ENCODE measurements at regions not wholly inside any gene's neighbourhood (a gene's known extent, or its start where the extent isn't known, plus 50 kb on each side); places are given as distances from the start of the nearest gene placed in this dataset.

DNA sequence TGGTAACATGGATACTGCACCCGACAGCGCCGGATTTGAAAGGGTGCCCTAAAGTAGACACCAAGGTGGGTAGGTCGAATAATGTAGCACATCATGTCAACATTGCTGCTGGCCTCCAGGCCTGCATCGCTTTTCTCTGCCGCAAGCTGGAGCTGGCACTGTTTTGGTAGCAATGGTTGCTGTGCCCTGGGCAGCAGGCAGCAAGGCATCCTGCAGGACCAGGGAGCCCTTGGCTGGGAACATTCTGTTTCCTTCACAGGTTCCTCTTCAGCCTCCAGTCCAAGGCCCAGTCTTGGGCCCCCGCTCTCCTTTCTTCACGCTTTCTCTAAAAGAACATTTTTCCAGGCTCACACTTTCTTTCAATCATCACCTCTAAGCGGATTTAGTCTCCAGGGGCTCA is 365.8 kb upstream of the JARID2 start (continued):
- TF ChIP-seq, protein P1, sequence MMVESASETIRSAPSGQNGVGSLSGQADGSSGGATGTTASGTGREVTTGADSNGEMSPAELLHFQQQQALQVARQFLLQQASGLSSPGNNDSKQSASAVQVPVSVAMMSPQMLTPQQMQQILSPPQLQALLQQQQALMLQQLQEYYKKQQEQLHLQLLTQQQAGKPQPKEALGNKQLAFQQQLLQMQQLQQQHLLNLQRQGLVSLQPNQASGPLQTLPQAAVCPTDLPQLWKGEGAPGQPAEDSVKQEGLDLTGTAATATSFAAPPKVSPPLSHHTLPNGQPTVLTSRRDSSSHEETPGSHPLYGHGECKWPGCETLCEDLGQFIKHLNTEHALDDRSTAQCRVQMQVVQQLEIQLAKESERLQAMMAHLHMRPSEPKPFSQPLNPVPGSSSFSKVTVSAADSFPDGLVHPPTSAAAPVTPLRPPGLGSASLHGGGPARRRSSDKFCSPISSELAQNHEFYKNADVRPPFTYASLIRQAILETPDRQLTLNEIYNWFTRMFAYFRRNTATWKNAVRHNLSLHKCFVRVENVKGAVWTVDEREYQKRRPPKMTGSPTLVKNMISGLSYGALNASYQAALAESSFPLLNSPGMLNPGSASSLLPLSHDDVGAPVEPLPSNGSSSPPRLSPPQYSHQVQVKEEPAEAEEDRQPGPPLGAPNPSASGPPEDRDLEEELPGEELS (CRISPR knock-in tag; IDR thresholded peaks at IDR 0.05): no peak
- TF ChIP-seq RELA (CRISPR knock-in tag; IDR thresholded peaks at IDR 0.05; ENCODE audit: borderline replicate concordance): no peak
- TF ChIP-seq, protein P2, sequence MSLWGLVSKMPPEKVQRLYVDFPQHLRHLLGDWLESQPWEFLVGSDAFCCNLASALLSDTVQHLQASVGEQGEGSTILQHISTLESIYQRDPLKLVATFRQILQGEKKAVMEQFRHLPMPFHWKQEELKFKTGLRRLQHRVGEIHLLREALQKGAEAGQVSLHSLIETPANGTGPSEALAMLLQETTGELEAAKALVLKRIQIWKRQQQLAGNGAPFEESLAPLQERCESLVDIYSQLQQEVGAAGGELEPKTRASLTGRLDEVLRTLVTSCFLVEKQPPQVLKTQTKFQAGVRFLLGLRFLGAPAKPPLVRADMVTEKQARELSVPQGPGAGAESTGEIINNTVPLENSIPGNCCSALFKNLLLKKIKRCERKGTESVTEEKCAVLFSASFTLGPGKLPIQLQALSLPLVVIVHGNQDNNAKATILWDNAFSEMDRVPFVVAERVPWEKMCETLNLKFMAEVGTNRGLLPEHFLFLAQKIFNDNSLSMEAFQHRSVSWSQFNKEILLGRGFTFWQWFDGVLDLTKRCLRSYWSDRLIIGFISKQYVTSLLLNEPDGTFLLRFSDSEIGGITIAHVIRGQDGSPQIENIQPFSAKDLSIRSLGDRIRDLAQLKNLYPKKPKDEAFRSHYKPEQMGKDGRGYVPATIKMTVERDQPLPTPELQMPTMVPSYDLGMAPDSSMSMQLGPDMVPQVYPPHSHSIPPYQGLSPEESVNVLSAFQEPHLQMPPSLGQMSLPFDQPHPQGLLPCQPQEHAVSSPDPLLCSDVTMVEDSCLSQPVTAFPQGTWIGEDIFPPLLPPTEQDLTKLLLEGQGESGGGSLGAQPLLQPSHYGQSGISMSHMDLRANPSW (CRISPR knock-in tag; conservative IDR thresholded peaks at IDR 0.05; ENCODE audit: low read depth): no peak

DNA sequence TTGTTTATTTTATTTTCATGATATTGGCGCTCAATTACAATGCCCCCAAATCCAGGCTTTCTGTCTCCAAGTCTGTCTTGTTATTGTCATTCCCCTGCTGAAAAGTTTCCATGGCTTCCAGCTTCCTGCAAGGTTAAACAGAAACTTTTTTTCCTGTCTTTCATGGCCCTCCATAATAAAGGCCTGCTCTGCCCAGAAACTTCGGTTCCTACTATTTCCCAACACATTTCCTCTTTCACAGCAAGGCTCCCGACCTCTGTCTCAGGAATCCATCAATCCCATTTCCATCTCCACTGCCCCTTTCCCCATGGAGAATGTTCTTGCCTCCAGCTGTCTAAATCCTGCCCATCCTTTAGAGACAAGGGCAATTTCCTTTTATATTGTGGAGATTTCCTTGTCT is 365.2 kb upstream of the JARID2 start:
- Mint-ChIP-seq H3K36me3 (no peaks in the 10 kb centered on the region), H3K9me3 (no peaks in the 10 kb centered on the region), H3K4me3 (no peak overlapping the region), H3K27me3 (ENCODE audit: low read depth) (no peaks in the 10 kb centered on the region), H3K4me1 (peaks cover 77% of the 10 kb centered on the region), H3K27ac (peak overlapping the region; percentile 91)
- TF ChIP-seq ETV6 (CRISPR knock-in tag; IDR thresholded peaks at IDR 0.05): peak; percentile 100
- TF ChIP-seq, protein P3, sequence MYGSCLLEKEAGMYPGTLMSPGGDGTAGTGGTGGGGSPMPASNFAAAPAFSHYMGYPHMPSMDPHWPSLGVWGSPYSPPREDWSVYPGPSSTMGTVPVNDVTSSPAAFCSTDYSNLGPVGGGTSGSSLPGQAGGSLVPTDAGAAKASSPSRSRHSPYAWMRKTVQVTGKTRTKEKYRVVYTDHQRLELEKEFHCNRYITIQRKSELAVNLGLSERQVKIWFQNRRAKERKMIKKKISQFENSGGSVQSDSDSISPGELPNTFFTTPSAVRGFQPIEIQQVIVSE (CRISPR knock-in tag; IDR thresholded peaks at IDR 0.05; ENCODE audit: borderline replicate concordance): no peak
- DNase-seq (ENCODE audit: low spot score) (no peak), ATAC-seq (peak; percentile 38; the same call in 1 of the 2 replicates)
- POLR2A ChIA-PET: no interaction called here
- CTCF ChIA-PET: interaction anchor here (0.6 to 1.3 kb wide), 2 partner anchors 10 to 233 kb away, joined by 3 to 8 read pairs; no protein-coding TSS in a partner anchor

DNA sequence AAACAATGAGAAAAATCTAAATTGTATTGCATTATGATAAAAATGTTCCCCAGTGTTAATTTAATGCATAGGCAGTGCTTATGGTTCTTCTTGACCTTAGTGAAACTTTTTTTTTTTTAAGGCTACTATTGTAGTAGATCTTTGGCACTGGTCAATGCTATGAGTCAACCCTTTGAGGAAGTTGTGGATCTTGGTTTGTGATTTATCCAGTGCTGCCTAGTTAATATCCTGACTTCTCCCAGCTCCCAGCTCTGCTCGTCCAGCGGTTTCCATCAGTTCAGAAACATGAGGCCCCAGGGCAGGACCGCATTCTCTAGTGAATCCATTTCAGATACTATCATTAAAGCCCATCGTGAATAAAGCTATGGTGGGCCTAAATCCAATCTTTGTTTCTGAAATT is 364.5 kb upstream of the JARID2 start:
- no peak overlapping the region for H3K27ac Mint-ChIP-seq
- no peak overlapping the region for H3K4me3 Mint-ChIP-seq
- ATAC-seq: no peak
- CTCF ChIA-PET: interaction anchor here (1.3 kb wide), 1 partner anchor 9 kb away, joined by 3 read pairs; no protein-coding TSS in a partner anchor
- no peaks in the 10 kb centered on the region for H3K36me3 Mint-ChIP-seq
- no peak for DNase-seq (ENCODE audit: low spot score)
- peaks cover 70% of the 10 kb centered on the region for H3K4me1 Mint-ChIP-seq
- TF ChIP-seq PRRX2 (CRISPR knock-in tag; IDR thresholded peaks at IDR 0.05) (no peak), TP53 (CRISPR knock-in tag; IDR thresholded peaks at IDR 0.05) (no peak), ZNF423 (CRISPR knock-in tag; IDR thresholded peaks at IDR 0.05) (no peak), ZNF232 (CRISPR knock-in tag; IDR thresholded peaks at IDR 0.05) (no peak), MXD4 (CRISPR knock-in tag; IDR thresholded peaks at IDR 0.05; ENCODE audit: borderline replicate concordance) (no peak)
- no peaks in the 10 kb centered on the region for H3K27me3 Mint-ChIP-seq (ENCODE audit: low read depth)
- POLR2A ChIA-PET: no interaction called here
- H3K9me3 Mint-ChIP-seq: no peaks in the 10 kb centered on the region

DNA sequence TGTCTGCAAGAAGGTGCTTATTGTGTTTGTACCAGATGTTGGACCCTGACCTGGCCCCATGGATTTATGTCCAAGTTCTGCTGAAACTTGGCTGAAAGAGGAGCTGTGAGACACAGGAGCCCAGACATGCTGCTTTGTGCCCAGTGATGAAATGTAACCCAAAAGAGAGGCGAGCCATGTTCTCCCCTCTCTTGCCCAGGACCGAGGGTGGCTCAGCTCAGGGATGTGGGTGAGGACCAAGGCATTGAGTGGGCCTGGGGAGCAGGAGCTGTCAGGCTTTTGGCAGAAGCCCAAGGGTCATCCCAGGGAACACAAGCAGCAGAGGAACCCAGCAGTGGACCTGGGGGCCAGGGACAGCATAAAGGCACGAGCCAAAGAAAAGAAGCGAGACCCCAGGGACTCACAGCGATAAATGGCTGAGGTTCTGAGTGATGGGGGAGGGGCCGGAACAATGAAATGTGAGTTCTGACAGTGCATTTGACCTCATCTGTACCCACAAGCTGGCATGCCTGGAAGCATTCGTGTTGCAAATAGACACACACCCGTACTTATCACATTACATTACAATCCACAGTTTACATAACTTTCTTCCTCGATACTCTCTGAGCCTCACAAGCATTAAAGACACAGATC is 363.4 kb upstream of the JARID2 start:
- Mint-ChIP-seq H3K36me3 (no peaks in the 10 kb centered on the region), H3K27ac (peak overlapping the region; percentile 3), H3K27me3 (ENCODE audit: low read depth) (no peaks in the 10 kb centered on the region), H3K9me3 (no peaks in the 10 kb centered on the region), H3K4me1 (peaks cover 60% of the 10 kb centered on the region), H3K4me3 (no peak overlapping the region)
- TF ChIP-seq ELF4 (CRISPR knock-in tag; IDR thresholded peaks at IDR 0.05; ENCODE audit: low read depth) (no peak), ZNF138 (CRISPR knock-in tag; conservative IDR thresholded peaks at IDR 0.05) (no peak), ETV6 (CRISPR knock-in tag; IDR thresholded peaks at IDR 0.05) (no peak)
- CTCF ChIA-PET: no interaction called here
- ATAC-seq (no peak), DNase-seq (ENCODE audit: low spot score) (no peak)
- POLR2A ChIA-PET: no interaction called here
